HCT116 (cell line): ENCODE measurements at regions not wholly inside any gene's neighbourhood (a gene's known extent, or its start where the extent isn't known, plus 50 kb on each side); places are given as distances from the start of the nearest gene placed in this dataset.

Experiments
- ATAC-seq: fragments of 200-7000 bp; cut with Tn5 transposase; 2 replicates; pipeline ENCODE4 v1.9.1; 2020; ENCODE audit warnings: mild to moderate bottlenecking, moderate library complexity
- BruUV-seq: library from RNA; stranded (reverse); fragments of 400-500 nt; replicated peaks from 2 replicates; lab custom pipeline; 2021; lab: Mats Ljungman, UMichigan
- CTCF ChIA-PET: fragments of 300-600 bp; sonication (Branson Sonifier 250); formaldehyde crosslinking; loops from one replicate; lab custom pipeline; 2021; ENCODE audit warnings: antibody characterized with exemption; lab: Charles Lee
- POLR2A ChIA-PET: fragments of 300-600, 350-600 bp; sonication (Branson Sonifier 250); formaldehyde crosslinking; loops from one replicate; lab custom pipeline; 2021; ENCODE audit warnings: antibody characterized with exemption; lab: Charles Lee
- RAD21 ChIA-PET, 2 experiments: fragments of 300-600 bp; sonication (Branson Sonifier 250); formaldehyde crosslinking; loops; one replicate each; lab custom pipeline; 2023; ENCODE audit warnings: low total read pairs in 2 of 2; ENCODE audit not compliant: uncharacterized antibody in 2 of 2, unreplicated experiment in 2 of 2, low non-redundant PET in 1 of 2; lab: Charles Lee
- DNase-seq: peaks from one replicate; pipeline ENCODE4 v3.0.0-alpha.2; 2010; ENCODE audit warnings: low read depth, low spot score
- H2AFZ ChIP-seq: fragments of 200-600 bp; shearing (Covaris generic), sonication (generic); 2 replicates; pipeline ENCODE4 v1.6.1; 2017; ENCODE audit warnings: low read depth, mixed run types, mixed read lengths, antibody characterized with exemption, low read length; ENCODE audit not compliant: poor library complexity, severe bottlenecking
- H3K27ac ChIP-seq: 2 replicates; pipeline ENCODE4 v1.5.1; 2012; ENCODE audit warnings: low read depth, low read length
- H3K27me3 ChIP-seq: fragments of 200-600 bp; sonication (generic); 2 replicates; pipeline ENCODE4 v1.6.1; 2016; ENCODE audit warnings: mixed run types, low read length, mixed read lengths; ENCODE audit not compliant: insufficient read depth
- H3K36me3 ChIP-seq, 2 experiments: fragments of 200-500 bp in 1 of 2; fragments of 200-600 bp in 1 of 2; sonication (Bioruptor generic) in 1 of 2; sonication (generic) in 1 of 2; 2 replicates each; pipeline versions ENCODE4 v1.5.1 to v1.6.1; 2014 to 2016; ENCODE audit warnings: low read length in 2 of 2, inconsistent platforms in 1 of 2, mixed read lengths in 1 of 2, mixed run types in 1 of 2; ENCODE audit not compliant: insufficient read depth in 2 of 2, control insufficient read depth in 1 of 2
- H3K4me1 ChIP-seq, 2 experiments: fragments of 200-600 bp in 1 of 2; sonication (generic) in 1 of 2; 2 replicates each; pipeline versions ENCODE4 v1.5.1 to v1.6.1; 2012 to 2017; ENCODE audit warnings: low read length in 2 of 2, inconsistent platforms in 1 of 2, mild to moderate bottlenecking in 1 of 2, mixed read lengths in 1 of 2, mixed run types in 1 of 2, moderate library complexity in 1 of 2; ENCODE audit not compliant: insufficient read depth in 2 of 2, control insufficient read depth in 1 of 2
- H3K4me2 ChIP-seq: fragments of 200-600 bp; sonication (generic); 2 replicates; pipeline ENCODE4 v1.6.1; 2017; ENCODE audit warnings: mixed run types, low read length, mixed read lengths
- H3K4me3 ChIP-seq, 2 experiments: fragments of 200-600 bp in 1 of 2; sonication (generic) in 1 of 2; replicated peaks in 1 of 2; 2 replicates each; pipeline ENCODE4 v1.5.1; 2011 to 2016; ENCODE audit warnings: low read length in 2 of 2, control low read depth in 1 of 2, low read depth in 1 of 2, mild to moderate bottlenecking in 1 of 2, mixed read lengths in 1 of 2, mixed run types in 1 of 2
- H3K79me2 ChIP-seq: fragments of 200-600 bp; sonication (generic); 2 replicates; pipeline ENCODE4 v1.6.1; 2017; ENCODE audit warnings: mild to moderate bottlenecking, mixed run types, low read length, moderate library complexity, mixed read lengths; ENCODE audit not compliant: insufficient read depth
- H3K9ac ChIP-seq: fragments of 200-600 bp; sonication (generic); 2 replicates; pipeline ENCODE4 v1.6.1; 2016; ENCODE audit warnings: low read length, mixed read lengths
- H3K9me2 ChIP-seq: fragments of 200-600 bp; sonication (generic), shearing (Covaris generic); 2 replicates; pipeline ENCODE4 v1.6.1; 2017; ENCODE audit warnings: mixed run types, mild to moderate bottlenecking, moderate library complexity; ENCODE audit not compliant: insufficient read depth
- H3K9me3 ChIP-seq, 2 experiments: fragments of 200-500 bp in 1 of 2; fragments of 200-600 bp in 1 of 2; sonication (Bioruptor generic) in 1 of 2; sonication (generic) in 1 of 2; 2 replicates each; pipeline ENCODE4 v1.6.1; 2014 to 2017; ENCODE audit warnings: low read length in 2 of 2, mixed read lengths in 2 of 2, inconsistent platforms in 1 of 2, low read depth in 1 of 2, mild to moderate bottlenecking in 1 of 2, mixed run types in 1 of 2, moderate library complexity in 1 of 2; ENCODE audit not compliant: control insufficient read depth in 1 of 2, insufficient read depth in 1 of 2
- H4K20me1 ChIP-seq: fragments of 200-600 bp; sonication (generic), shearing (Covaris generic); 2 replicates; pipeline ENCODE4 v1.6.1; 2017; ENCODE audit warnings: mixed run types, mild to moderate bottlenecking, moderate library complexity; ENCODE audit not compliant: insufficient read depth
- CEBPB ChIP-seq: IDR thresholded peaks from 2 replicates; pipeline ENCODE4 v1.6.1; 2012; ENCODE audit warnings: low read depth
- ELF1 ChIP-seq: IDR thresholded peaks from 2 replicates; pipeline ENCODE4 v1.6.1; 2012; ENCODE audit warnings: low read depth, borderline replicate concordance
- EZH2 ChIP-seq: fragments of 200-600 bp; sonication (generic); IDR thresholded peaks from 2 replicates; pipeline ENCODE4 v1.6.1; 2017; ENCODE audit warnings: antibody characterized with exemption, mixed run types
- EZH2phosphoT487 ChIP-seq: fragments of 200-600 bp; IDR thresholded peaks from 2 replicates; pipeline ENCODE4 v1.6.1; 2018; ENCODE audit warnings: antibody characterized with exemption, borderline replicate concordance
- FOSL1 ChIP-seq: IDR thresholded peaks from 2 replicates; pipeline ENCODE4 v1.6.1; 2012; ENCODE audit warnings: low read depth
- POLR2A ChIP-seq: IDR thresholded peaks from 2 replicates; pipeline ENCODE4 v1.7.0; 2011; ENCODE audit warnings: borderline replicate concordance; ENCODE audit not compliant: insufficient read depth, insufficient read length; ENCODE audit errors: extremely low read depth
- POLR2AphosphoS5 ChIP-seq: IDR thresholded peaks from 2 replicates; pipeline ENCODE4 v1.6.1; 2011; ENCODE audit warnings: mild to moderate bottlenecking, low read depth, low read length, moderate library complexity
- RAD21 ChIP-seq: IDR thresholded peaks from 2 replicates; pipeline ENCODE4 v1.6.1; 2012; ENCODE audit warnings: low read depth, mild to moderate bottlenecking
- SP1 ChIP-seq: IDR thresholded peaks from 2 replicates; pipeline ENCODE4 v1.6.1; 2012; ENCODE audit warnings: low read depth
- TCF7L2 ChIP-seq: IDR thresholded peaks from 2 replicates; pipeline ENCODE4 v1.7.0; 2011; ENCODE audit warnings: borderline replicate concordance, inconsistent platforms; ENCODE audit not compliant: insufficient read depth, insufficient read length; ENCODE audit errors: extremely low read depth
- YY1 ChIP-seq: IDR thresholded peaks from 2 replicates; pipeline ENCODE4 v1.6.1; 2011; ENCODE audit warnings: low read length, low read depth, moderate library complexity, mild to moderate bottlenecking; ENCODE audit not compliant: insufficient replicate concordance; ENCODE audit errors: extremely low read depth
- ZNF274 ChIP-seq: fragments of 200-500 bp; sonication (Bioruptor generic); IDR thresholded peaks from 2 replicates; pipeline ENCODE4 v1.6.1; 2014; ENCODE audit warnings: mild to moderate bottlenecking, low read depth, low read length, inconsistent platforms
- intact Hi-C: fragments of 100-400 bp; cut with micrococcal nuclease; formaldehyde crosslinking; loops from 2 replicates; pipeline ENCODE4 v1.10.0; 2022
- TF ChIP-seq, protein P1 (sequence below): IDR thresholded peaks from 2 replicates; pipeline ENCODE4 v1.6.1; 2012
- TF ChIP-seq, protein P2 (sequence below): IDR thresholded peaks from 2 replicates; pipeline ENCODE4 v1.6.1; 2012

DNA sequence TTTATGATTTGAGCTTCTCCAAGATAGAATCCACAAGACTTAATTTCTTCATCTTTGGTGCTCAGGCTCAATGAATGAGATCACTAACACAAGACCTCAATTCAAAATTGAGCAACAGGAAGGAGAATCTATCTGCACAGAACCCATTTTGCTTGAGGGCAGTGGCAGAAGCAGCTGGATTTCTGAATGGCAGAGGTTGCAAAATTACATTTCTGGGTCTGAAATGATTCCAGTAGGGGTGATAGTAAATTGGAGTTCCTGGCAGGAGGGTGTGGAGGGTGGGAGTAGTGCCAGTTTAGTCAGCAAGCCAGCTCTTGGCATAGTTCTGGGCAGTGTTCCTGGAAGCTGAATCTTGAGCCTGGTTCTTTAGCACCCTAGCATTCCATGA lies 281.1 kb downstream of the SLC7A11 start:
- no peak overlapping the region for H3K9ac ChIP-seq
- no peak overlapping the region for H3K27ac ChIP-seq
- no peak overlapping the region for H3K4me3 ChIP-seq
- POLR2A ChIA-PET = no interaction called here
- H3K9me3 ChIP-seq = no peaks in the 10 kb centered on the region
- no TSS peak for BruUV-seq
- no peak for DNase-seq
- no peak overlapping the region for H2AFZ ChIP-seq
- H3K36me3 ChIP-seq = no peaks in the 10 kb centered on the region
- no peak overlapping the region for H3K4me2 ChIP-seq
- no peak for TF ChIP-seq EZH2phosphoT487
- TF ChIP-seq, protein P1, sequence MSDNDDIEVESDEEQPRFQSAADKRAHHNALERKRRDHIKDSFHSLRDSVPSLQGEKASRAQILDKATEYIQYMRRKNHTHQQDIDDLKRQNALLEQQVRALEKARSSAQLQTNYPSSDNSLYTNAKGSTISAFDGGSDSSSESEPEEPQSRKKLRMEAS = no peak
- TF ChIP-seq RAD21 = no peak
- no peak for TF ChIP-seq ELF1
- no peak for TF ChIP-seq POLR2A
- no peak for TF ChIP-seq CEBPB
- no peak for TF ChIP-seq EZH2
- no peak for TF ChIP-seq YY1
- TF ChIP-seq, all 23 proteins: peak for 0
- no peaks in the 10 kb centered on the region for H4K20me1 ChIP-seq
- H3K4me1 ChIP-seq = no peaks in the 10 kb centered on the region
- H3K79me2 ChIP-seq = no peaks in the 10 kb centered on the region
- CTCF ChIA-PET = no interaction called here
- no peaks in the 10 kb centered on the region for H3K27me3 ChIP-seq
- H3K9me2 ChIP-seq = no peaks in the 10 kb centered on the region
- RAD21 ChIA-PET = no interaction called here
- intact Hi-C loops = no loop called here
- no peak for ATAC-seq

DNA sequence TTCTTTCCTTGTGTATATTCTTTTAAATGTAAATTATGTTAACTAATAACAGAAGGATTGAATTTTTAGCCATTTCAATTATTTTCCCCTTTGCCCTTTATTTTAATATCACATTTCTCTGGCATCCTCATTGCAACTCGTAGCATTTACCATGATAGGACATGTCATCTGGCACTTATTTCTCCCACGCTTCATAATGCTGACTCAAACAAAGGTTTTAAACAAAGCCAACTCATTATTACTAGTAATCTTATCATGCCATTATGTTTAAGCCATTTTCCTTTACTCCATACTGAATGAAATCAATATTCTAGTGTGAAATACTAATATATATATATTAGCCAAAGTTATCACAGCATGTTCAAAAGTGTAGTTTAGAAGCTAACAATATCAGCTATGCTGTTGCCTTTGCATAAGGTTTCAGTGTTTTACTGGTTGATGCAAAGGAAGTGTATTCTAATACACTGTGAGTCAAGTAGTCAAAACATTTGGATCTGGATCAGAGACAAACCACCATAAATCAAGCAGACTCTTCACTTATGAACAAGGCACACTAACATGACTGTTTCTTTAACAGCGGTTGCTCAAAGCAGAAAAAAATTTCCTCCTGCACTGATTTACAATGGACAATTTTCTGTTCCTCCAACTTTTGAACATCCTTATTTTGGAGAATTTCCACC lies 281.6 kb downstream of the SLC7A11 start:
- DNase-seq = no peak
- BruUV-seq = no TSS peak
- no peaks in the 10 kb centered on the region for H3K4me1 ChIP-seq
- POLR2A ChIA-PET = no interaction called here
- CTCF ChIA-PET = interaction anchor here (1.0 to 1.4 kb wide), 2 partner anchors 21 to 54 kb away, joined by 3 to 4 read pairs; no protein-coding TSS in a partner anchor
- no peaks in the 10 kb centered on the region for H3K79me2 ChIP-seq
- no peak overlapping the region for H3K9ac ChIP-seq
- H2AFZ ChIP-seq = no peak overlapping the region
- no peak for ATAC-seq
- no peaks in the 10 kb centered on the region for H3K27me3 ChIP-seq
- RAD21 ChIA-PET = no interaction called here
- TF ChIP-seq, protein P2, sequence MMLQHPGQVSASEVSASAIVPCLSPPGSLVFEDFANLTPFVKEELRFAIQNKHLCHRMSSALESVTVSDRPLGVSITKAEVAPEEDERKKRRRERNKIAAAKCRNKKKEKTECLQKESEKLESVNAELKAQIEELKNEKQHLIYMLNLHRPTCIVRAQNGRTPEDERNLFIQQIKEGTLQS = no peak
- TF ChIP-seq ZNF274 (no peak), FOSL1 (no peak), SP1 (no peak), POLR2AphosphoS5 (no peak), CEBPB (no peak), TCF7L2 (no peak), EZH2 (no peak)
- TF ChIP-seq, protein P1 = no peak
- TF ChIP-seq, all 23 proteins: peak for 0
- Histone ChIP-seq H3K4me3 (no peak overlapping the region), H3K9me3 (no peaks in the 10 kb centered on the region), H3K27ac (no peak overlapping the region), H3K9me2 (no peaks in the 10 kb centered on the region), H4K20me1 (no peaks in the 10 kb centered on the region), H3K4me2 (no peak overlapping the region), H3K36me3 (no peaks in the 10 kb centered on the region)
- intact Hi-C loops = no loop called here
